ENCODE measurements at regions not wholly inside any gene's neighbourhood (a gene's known extent, or its start where the extent isn't known, plus 50 kb on each side); places are given as distances from the start of the nearest gene placed in this dataset.

GRCh38 chr6:119446609-119447008, 97.0 kb upstream of the MAN1A1 start:
- H3K4me1 ChIP-seq (ENCODE audit: insufficient read depth, low read length, poor library complexity, severe bottlenecking) = no peaks in the 10 kb centered on the region
- no peak for TF ChIP-seq EZH2 (IDR thresholded peaks at IDR 0.05; ENCODE audit: borderline replicate concordance, low read depth, low read length, poor library complexity, severe bottlenecking)
- TF ChIP-seq CTCF (conservative IDR thresholded peaks at IDR 0.05; ENCODE audit: low read depth, low read length) = no peak
- DNase-seq (ENCODE audit: low spot score) = no peak
- no peak overlapping the region for H3K4me3 ChIP-seq (ENCODE audit: low read depth, low read length, poor library complexity, severe bottlenecking)
- no peaks in the 10 kb centered on the region for H3K9me3 ChIP-seq (ENCODE audit: low read depth, low read length, poor library complexity, severe bottlenecking)
- no peak overlapping the region for H3K27ac ChIP-seq (ENCODE audit: low read depth, low read length, poor library complexity, severe bottlenecking)
- no peaks in the 10 kb centered on the region for H3K36me3 ChIP-seq (ENCODE audit: insufficient read depth, low read length, poor library complexity, severe bottlenecking)
- peaks cover 10% of the 10 kb centered on the region for H3K27me3 ChIP-seq (replicated peaks; ENCODE audit: insufficient read depth, low read depth, low read length, poor library complexity)
- ChIA-PET POLR2A (ENCODE audit: low non-redundant PET) (no interaction called here), CTCF (no interaction called here)
- BruUV-seq (replicated peaks) = no TSS peak
- intact Hi-C loops (cut with micrococcal nuclease; ENCODE audit: unreplicated experiment) = no loop called here

- H3K27ac ChIP-seq (ENCODE audit: low read depth, low read length, poor library complexity, severe bottlenecking) = no peak overlapping the region
- H3K9me3 ChIP-seq (ENCODE audit: low read depth, low read length, poor library complexity, severe bottlenecking) = no peaks in the 10 kb centered on the region
- CTCF ChIA-PET = no interaction called here
- no peak for DNase-seq (ENCODE audit: low spot score)
- POLR2A ChIA-PET (ENCODE audit: low non-redundant PET) = no interaction called here
- TF ChIP-seq CTCF (conservative IDR thresholded peaks at IDR 0.05; ENCODE audit: low read depth, low read length) = no peak
- no peak for TF ChIP-seq EZH2 (IDR thresholded peaks at IDR 0.05; ENCODE audit: borderline replicate concordance, low read depth, low read length, poor library complexity, severe bottlenecking)
- H3K36me3 ChIP-seq (ENCODE audit: insufficient read depth, low read length, poor library complexity, severe bottlenecking) = no peaks in the 10 kb centered on the region
- intact Hi-C loops (cut with micrococcal nuclease; ENCODE audit: unreplicated experiment) = no loop called here
- peaks cover 5% of the 10 kb centered on the region for H3K27me3 ChIP-seq (replicated peaks; ENCODE audit: insufficient read depth, low read depth, low read length, poor library complexity)
- H3K4me1 ChIP-seq (ENCODE audit: insufficient read depth, low read length, poor library complexity, severe bottlenecking) = no peaks in the 10 kb centered on the region
- H3K4me3 ChIP-seq (ENCODE audit: low read depth, low read length, poor library complexity, severe bottlenecking) = no peak overlapping the region
- no TSS peak for BruUV-seq (replicated peaks)
These were observed 96.6 kb upstream of the MAN1A1 start for GRCh38 chr6:119446115-119446554.

GRCh38 chr6:119445666-119446065, 96.1 kb upstream of the MAN1A1 start:
- H3K27ac ChIP-seq (ENCODE audit: low read depth, low read length, poor library complexity, severe bottlenecking) = no peak overlapping the region
- intact Hi-C loops (cut with micrococcal nuclease; ENCODE audit: unreplicated experiment) = no loop called here
- CTCF ChIA-PET = no interaction called here

More at GRCh38 chr6:119445666-119446065, 96.1 kb upstream of the MAN1A1 start:
- peak; percentile 80 for DNase-seq (ENCODE audit: low spot score)
- no TSS peak for BruUV-seq (replicated peaks)
- Histone ChIP-seq H3K36me3 (ENCODE audit: insufficient read depth, low read length, poor library complexity, severe bottlenecking) (no peaks in the 10 kb centered on the region), H3K4me1 (ENCODE audit: insufficient read depth, low read length, poor library complexity, severe bottlenecking) (no peaks in the 10 kb centered on the region), H3K27me3 (replicated peaks; ENCODE audit: insufficient read depth, low read depth, low read length, poor library complexity) (peaks cover under 1% of the 10 kb centered on the region), H3K4me3 (ENCODE audit: low read depth, low read length, poor library complexity, severe bottlenecking) (no peak overlapping the region), H3K9me3 (ENCODE audit: low read depth, low read length, poor library complexity, severe bottlenecking) (no peaks in the 10 kb centered on the region)
- POLR2A ChIA-PET (ENCODE audit: low non-redundant PET) = interaction anchor here (0.6 kb wide), 1 partner anchor 25 kb away, joined by 3 read pairs; no protein-coding TSS in a partner anchor
- TF ChIP-seq EZH2 (IDR thresholded peaks at IDR 0.05; ENCODE audit: borderline replicate concordance, low read depth, low read length, poor library complexity, severe bottlenecking) = no peak
- no peak for TF ChIP-seq CTCF (conservative IDR thresholded peaks at IDR 0.05; ENCODE audit: low read depth, low read length)
